ENCODE measurements at regions not wholly inside any gene's neighbourhood (a gene's known extent, or its start where the extent isn't known, plus 50 kb on each side); places are given as distances from the start of the nearest gene placed in this dataset.

DNA sequence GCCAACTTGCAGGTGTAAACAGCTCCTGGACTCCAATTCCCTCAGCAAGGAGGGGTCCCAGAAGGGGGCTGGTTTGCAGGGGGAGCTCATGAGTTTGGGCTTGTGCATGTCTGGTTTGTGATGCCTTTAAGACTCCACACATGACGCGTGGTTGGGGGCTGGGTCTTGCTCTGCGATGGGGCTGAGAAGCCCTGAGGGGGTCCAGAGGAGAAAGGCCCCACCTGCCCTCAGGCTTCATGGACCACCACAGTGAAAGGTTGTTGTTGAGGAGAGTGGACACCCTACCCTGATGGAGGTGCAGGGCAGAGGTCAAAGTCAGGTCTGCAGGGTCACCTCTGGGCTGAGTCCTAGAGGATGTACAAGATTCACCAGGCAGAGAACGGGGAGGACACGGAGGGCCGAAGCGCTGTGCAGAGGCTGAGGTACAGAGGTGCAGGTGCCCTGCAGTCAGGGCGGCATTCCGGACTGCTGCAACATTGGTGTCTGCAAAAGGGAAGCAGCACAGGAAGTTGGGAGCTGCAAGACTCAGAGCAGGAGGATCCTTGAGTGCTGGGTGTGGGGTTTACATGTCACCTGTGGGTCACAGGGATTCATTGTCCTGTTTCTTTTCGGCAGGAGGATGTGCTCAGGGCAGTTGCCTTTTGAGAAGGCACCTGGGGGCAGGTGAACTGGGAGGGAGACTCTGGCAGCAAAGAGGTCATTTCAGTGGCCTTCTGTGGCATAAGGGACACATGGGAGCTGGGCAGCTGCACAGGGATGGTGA, 399.4 kb downstream of the PTPRU start:
- Histone ChIP-seq H3K4me1 (ENCODE audit: control insufficient read depth in 1 of 2, insufficient read depth in 1 of 2, low read depth in 1 of 2, low read length in 1 of 2) (no peaks in the 10 kb centered on the region), H3K4me3 (ENCODE audit: low read depth in 1 of 2, low read length in 1 of 2) (no peak overlapping the region), H3K9me3 (no peaks in the 10 kb centered on the region), H3K27ac (no peak overlapping the region), H3K36me3 (no peaks in the 10 kb centered on the region), H3K27me3 (peaks cover 4% of the 10 kb centered on the region)
- TF ChIP-seq, protein P1, sequence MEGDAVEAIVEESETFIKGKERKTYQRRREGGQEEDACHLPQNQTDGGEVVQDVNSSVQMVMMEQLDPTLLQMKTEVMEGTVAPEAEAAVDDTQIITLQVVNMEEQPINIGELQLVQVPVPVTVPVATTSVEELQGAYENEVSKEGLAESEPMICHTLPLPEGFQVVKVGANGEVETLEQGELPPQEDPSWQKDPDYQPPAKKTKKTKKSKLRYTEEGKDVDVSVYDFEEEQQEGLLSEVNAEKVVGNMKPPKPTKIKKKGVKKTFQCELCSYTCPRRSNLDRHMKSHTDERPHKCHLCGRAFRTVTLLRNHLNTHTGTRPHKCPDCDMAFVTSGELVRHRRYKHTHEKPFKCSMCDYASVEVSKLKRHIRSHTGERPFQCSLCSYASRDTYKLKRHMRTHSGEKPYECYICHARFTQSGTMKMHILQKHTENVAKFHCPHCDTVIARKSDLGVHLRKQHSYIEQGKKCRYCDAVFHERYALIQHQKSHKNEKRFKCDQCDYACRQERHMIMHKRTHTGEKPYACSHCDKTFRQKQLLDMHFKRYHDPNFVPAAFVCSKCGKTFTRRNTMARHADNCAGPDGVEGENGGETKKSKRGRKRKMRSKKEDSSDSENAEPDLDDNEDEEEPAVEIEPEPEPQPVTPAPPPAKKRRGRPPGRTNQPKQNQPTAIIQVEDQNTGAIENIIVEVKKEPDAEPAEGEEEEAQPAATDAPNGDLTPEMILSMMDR (IDR thresholded peaks at IDR 0.05), result no peak

DNA sequence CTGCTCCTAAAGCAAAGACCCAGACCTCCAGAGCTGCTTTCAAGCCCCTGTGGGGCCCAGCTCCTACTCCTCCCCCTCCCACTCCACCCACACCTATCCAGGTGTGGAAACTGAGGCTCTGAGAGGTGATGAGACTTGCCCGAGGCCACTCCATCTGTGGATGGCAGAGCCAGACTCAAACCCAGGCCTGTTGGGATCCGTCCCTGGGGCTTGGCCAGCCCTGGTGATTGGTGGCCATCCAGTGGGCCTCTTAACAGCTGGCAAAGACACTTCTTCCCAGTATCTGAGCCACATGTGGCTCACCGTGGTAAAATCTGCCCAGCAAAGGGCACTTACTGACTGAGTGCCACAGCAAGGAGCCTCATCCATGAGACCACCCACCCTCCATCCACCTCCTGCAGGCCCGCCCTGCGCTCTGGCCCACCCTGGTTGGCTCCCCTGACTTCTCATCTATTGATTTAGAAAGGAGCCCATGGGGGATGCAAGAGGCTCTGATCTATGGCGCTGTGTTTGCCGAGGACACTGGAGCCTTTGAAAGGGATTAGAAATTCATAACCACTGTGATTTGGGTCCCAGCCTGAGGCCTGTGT, 398.5 kb downstream of the PTPRU start:
- no peak overlapping the region for H3K4me3 ChIP-seq (ENCODE audit: low read depth in 1 of 2, low read length in 1 of 2)
- H3K4me1 ChIP-seq (ENCODE audit: control insufficient read depth in 1 of 2, insufficient read depth in 1 of 2, low read depth in 1 of 2, low read length in 1 of 2), result no peaks in the 10 kb centered on the region

GRCh38 chr1:29634324-29634723, 398.0 kb downstream of the PTPRU start:
- Histone ChIP-seq H3K36me3 (no peaks in the 10 kb centered on the region), H3K27ac (no peak overlapping the region), H3K4me3 (ENCODE audit: low read depth in 1 of 2, low read length in 1 of 2) (no peak overlapping the region), H3K9me3 (no peaks in the 10 kb centered on the region), H3K27me3 (peaks cover 4% of the 10 kb centered on the region), H3K4me1 (ENCODE audit: control insufficient read depth in 1 of 2, insufficient read depth in 1 of 2, low read depth in 1 of 2, low read length in 1 of 2) (no peaks in the 10 kb centered on the region)
- TF ChIP-seq, protein P1 (IDR thresholded peaks at IDR 0.05), result no peak

More for the DNA sequence above, 398.5 kb downstream of the PTPRU start:
- H3K9me3 ChIP-seq, result no peaks in the 10 kb centered on the region
- H3K27ac ChIP-seq, result no peak overlapping the region
- H3K27me3 ChIP-seq, result peaks cover 4% of the 10 kb centered on the region
- H3K36me3 ChIP-seq, result no peaks in the 10 kb centered on the region
- TF ChIP-seq, protein P1 (IDR thresholded peaks at IDR 0.05), result no peak

- Histone ChIP-seq H3K9me3 (no peaks in the 10 kb centered on the region), H3K4me3 (ENCODE audit: low read depth in 1 of 2, low read length in 1 of 2) (no peak overlapping the region), H3K36me3 (no peaks in the 10 kb centered on the region), H3K27ac (no peak overlapping the region), H3K27me3 (peaks cover 4% of the 10 kb centered on the region), H3K4me1 (ENCODE audit: control insufficient read depth in 1 of 2, insufficient read depth in 1 of 2, low read depth in 1 of 2, low read length in 1 of 2) (no peaks in the 10 kb centered on the region)
- TF ChIP-seq, protein P1 (IDR thresholded peaks at IDR 0.05), result no peak
Measured at GRCh38 chr1:29633771-29634170, 397.4 kb downstream of the PTPRU start.

DNA sequence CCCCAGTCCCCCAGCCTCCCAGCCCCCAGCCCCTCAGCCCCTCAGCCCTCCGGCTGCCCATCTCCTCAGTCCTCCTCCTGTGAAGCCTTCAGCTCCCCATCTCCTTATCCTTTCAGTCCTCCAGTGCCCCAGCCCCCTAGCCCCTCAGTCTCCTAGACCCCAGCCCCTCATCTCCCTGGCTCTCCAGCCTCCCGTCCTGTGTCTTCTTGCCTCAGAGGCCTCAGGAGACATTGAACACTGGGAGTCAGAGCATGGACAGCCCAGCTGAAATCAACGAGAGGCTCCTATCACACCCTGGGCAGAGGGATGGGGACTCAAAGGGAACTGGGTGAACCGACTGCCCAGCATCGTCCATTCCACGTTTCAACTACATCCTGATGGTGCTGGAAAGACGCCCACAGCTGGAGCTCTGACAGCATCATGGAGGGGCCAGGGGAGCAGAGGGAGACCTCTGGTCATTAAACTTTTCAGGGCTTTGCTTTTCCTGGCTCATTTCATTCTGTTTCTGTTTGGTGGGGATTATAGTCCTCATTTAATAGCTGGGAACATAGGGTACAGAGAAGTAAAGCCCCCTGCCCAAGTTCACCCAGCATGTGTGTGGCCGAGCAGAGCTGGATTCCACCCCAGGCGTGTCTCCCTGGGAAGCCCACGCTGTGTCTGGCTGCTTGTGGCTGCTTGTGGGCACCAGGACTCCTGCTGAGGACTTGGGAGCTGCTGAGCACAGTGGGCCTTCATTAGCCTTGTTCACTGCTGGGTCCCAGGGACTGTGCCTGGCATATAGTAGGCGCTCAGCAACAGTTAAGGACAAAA, 396.7 kb downstream of the PTPRU start:
- Histone ChIP-seq H3K27me3 (peaks cover 4% of the 10 kb centered on the region), H3K9me3 (no peaks in the 10 kb centered on the region), H3K36me3 (no peaks in the 10 kb centered on the region), H3K4me1 (ENCODE audit: control insufficient read depth in 1 of 2, insufficient read depth in 1 of 2, low read depth in 1 of 2, low read length in 1 of 2) (no peaks in the 10 kb centered on the region), H3K27ac (no peak overlapping the region), H3K4me3 (ENCODE audit: low read depth in 1 of 2, low read length in 1 of 2) (no peak overlapping the region)
- TF ChIP-seq, protein P1 (IDR thresholded peaks at IDR 0.05), result no peak
